Activated T-helper 2 cell treated with anti-CD3 and anti-CD28 coated beads, Interferon-gamma antibody, Interleukin-2, Interleukin-4, amounts not matched to agents 10 μg/mL and 5 μg/mL and 100 μg/mL, durations not matched to agents 14 hours and 24 hours and 36 hours (primary cell): ENCODE measurements at regions not wholly inside any gene's neighbourhood (a gene's known extent, or its start where the extent isn't known, plus 50 kb on each side); places are given as distances from the start of the nearest gene placed in this dataset.

Experiments used
- DNase-seq: peaks from one replicate; pipeline ENCODE4 v3.0.0; 2021; ENCODE audit warnings: low spot score
- H3K27ac Mint-ChIP-seq: one replicate; pipeline ENCODE4 v1.8.0; 2021; ENCODE audit warnings: mixed read lengths
- H3K27me3 Mint-ChIP-seq: one replicate; pipeline ENCODE4 v1.8.0; 2021; ENCODE audit warnings: low read depth, mixed read lengths
- H3K36me3 Mint-ChIP-seq: one replicate; pipeline ENCODE4 v1.8.0; 2021; ENCODE audit warnings: low read depth, mixed read lengths
- H3K4me1 Mint-ChIP-seq: one replicate; pipeline ENCODE4 v1.8.0; 2021; ENCODE audit warnings: low read depth, mixed read lengths
- H3K4me3 Mint-ChIP-seq: one replicate; pipeline ENCODE4 v1.8.0; 2021; ENCODE audit warnings: low read depth, mild to moderate bottlenecking, moderate library complexity, mixed read lengths
- H3K9me3 Mint-ChIP-seq: one replicate; pipeline ENCODE4 v1.8.0; 2021; ENCODE audit warnings: mixed read lengths
- intact Hi-C: fragments of 100-400 bp; cut with micrococcal nuclease; formaldehyde crosslinking; loops from one replicate; pipeline ENCODE4 v1.15.1; 2023

GRCh38 chr9:31799953-31800609, 584.4 kb upstream of the ACO1 start:
- Mint-ChIP-seq H3K9me3 (no peaks in the 10 kb centered on the region), H3K27me3 (peaks cover 3% of the 10 kb centered on the region), H3K4me3 (no peak overlapping the region), H3K36me3 (peaks cover 3% of the 10 kb centered on the region), H3K4me1 (peaks cover 8% of the 10 kb centered on the region), H3K27ac (peak overlapping the region; percentile 52)
- intact Hi-C loops: loop anchor here (1.0 to 10.0 kb wide), 5 partner anchors 123 to 1935 kb away; no protein-coding TSS in a partner anchor
- DNase-seq: no peak

- intact Hi-C loops: no loop called here
- DNase-seq: no peak
- Mint-ChIP-seq H3K36me3 (no peaks in the 10 kb centered on the region), H3K4me3 (no peak overlapping the region), H3K27me3 (peaks cover 12% of the 10 kb centered on the region), H3K9me3 (no peaks in the 10 kb centered on the region), H3K4me1 (no peaks in the 10 kb centered on the region), H3K27ac (no peak overlapping the region)
Measured at GRCh38 chr9:31807574-31808256, 576.7 kb upstream of the ACO1 start.

GRCh38 chr9:31808766-31809165, 575.7 kb upstream of the ACO1 start:
- Mint-ChIP-seq H3K27me3 (peaks cover 12% of the 10 kb centered on the region), H3K4me1 (no peaks in the 10 kb centered on the region), H3K27ac (no peak overlapping the region), H3K4me3 (no peak overlapping the region), H3K9me3 (no peaks in the 10 kb centered on the region), H3K36me3 (no peaks in the 10 kb centered on the region)
- intact Hi-C loops: no loop called here
- DNase-seq: no peak

- intact Hi-C loops: no loop called here
- no peak overlapping the region for H3K27ac Mint-ChIP-seq
- H3K4me3 Mint-ChIP-seq: no peak overlapping the region
- no peak for DNase-seq
- H3K36me3 Mint-ChIP-seq: no peaks in the 10 kb centered on the region
- H3K9me3 Mint-ChIP-seq: no peaks in the 10 kb centered on the region
- no peaks in the 10 kb centered on the region for H3K27me3 Mint-ChIP-seq
- peaks cover 2% of the 10 kb centered on the region for H3K4me1 Mint-ChIP-seq
Measured at GRCh38 chr9:31820426-31820825, 564.0 kb upstream of the ACO1 start.

- H3K27me3 Mint-ChIP-seq: no peaks in the 10 kb centered on the region
- H3K4me1 Mint-ChIP-seq: peaks cover 2% of the 10 kb centered on the region
- no peaks in the 10 kb centered on the region for H3K36me3 Mint-ChIP-seq
- H3K27ac Mint-ChIP-seq: no peak overlapping the region
- H3K4me3 Mint-ChIP-seq: no peak overlapping the region
- intact Hi-C loops: no loop called here
- DNase-seq: no peak
- H3K9me3 Mint-ChIP-seq: no peaks in the 10 kb centered on the region
Measured at GRCh38 chr9:31821583-31821982, 562.9 kb upstream of the ACO1 start.

- Mint-ChIP-seq H3K4me3 (no peak overlapping the region), H3K27me3 (no peaks in the 10 kb centered on the region), H3K4me1 (peaks cover 2% of the 10 kb centered on the region), H3K36me3 (no peaks in the 10 kb centered on the region), H3K27ac (peak overlapping the region; percentile 52), H3K9me3 (no peaks in the 10 kb centered on the region)
- DNase-seq: no peak
- intact Hi-C loops: no loop called here
Measured at GRCh38 chr9:31823365-31823764, 561.1 kb upstream of the ACO1 start.

GRCh38 chr9:31824860-31825259, 559.6 kb upstream of the ACO1 start:
- H3K27me3 Mint-ChIP-seq: no peaks in the 10 kb centered on the region

GRCh38 chr9:31837211-31837610, 547.2 kb upstream of the ACO1 start:
- H3K27ac Mint-ChIP-seq: no peak overlapping the region
- H3K4me3 Mint-ChIP-seq: no peak overlapping the region
- no peaks in the 10 kb centered on the region for H3K4me1 Mint-ChIP-seq
- no peaks in the 10 kb centered on the region for H3K27me3 Mint-ChIP-seq
- DNase-seq: no peak
- no peaks in the 10 kb centered on the region for H3K36me3 Mint-ChIP-seq
- intact Hi-C loops: no loop called here
- no peaks in the 10 kb centered on the region for H3K9me3 Mint-ChIP-seq

More at GRCh38 chr9:31824860-31825259, 559.6 kb upstream of the ACO1 start:
- intact Hi-C loops: no loop called here
- no peak overlapping the region for H3K27ac Mint-ChIP-seq
- no peaks in the 10 kb centered on the region for H3K36me3 Mint-ChIP-seq
- H3K4me3 Mint-ChIP-seq: no peak overlapping the region
- DNase-seq: no peak
- H3K4me1 Mint-ChIP-seq: peaks cover 2% of the 10 kb centered on the region
- H3K9me3 Mint-ChIP-seq: no peaks in the 10 kb centered on the region

GRCh38 chr9:31839273-31839672, 545.2 kb upstream of the ACO1 start:
- no peaks in the 10 kb centered on the region for H3K36me3 Mint-ChIP-seq
- no peak overlapping the region for H3K4me3 Mint-ChIP-seq
- no peaks in the 10 kb centered on the region for H3K27me3 Mint-ChIP-seq
- H3K27ac Mint-ChIP-seq: no peak overlapping the region
- H3K9me3 Mint-ChIP-seq: no peaks in the 10 kb centered on the region
- no peak for DNase-seq
- intact Hi-C loops: no loop called here
- no peaks in the 10 kb centered on the region for H3K4me1 Mint-ChIP-seq

- H3K4me1 Mint-ChIP-seq: no peaks in the 10 kb centered on the region
- no peaks in the 10 kb centered on the region for H3K27me3 Mint-ChIP-seq
- H3K36me3 Mint-ChIP-seq: no peaks in the 10 kb centered on the region
Measured at GRCh38 chr9:31840702-31841101, 543.7 kb upstream of the ACO1 start.

GRCh38 chr9:31847963-31848362, 536.5 kb upstream of the ACO1 start:
- no peaks in the 10 kb centered on the region for H3K27me3 Mint-ChIP-seq
- no peaks in the 10 kb centered on the region for H3K9me3 Mint-ChIP-seq
- no peaks in the 10 kb centered on the region for H3K4me1 Mint-ChIP-seq
- intact Hi-C loops: no loop called here
- no peak for DNase-seq
- H3K4me3 Mint-ChIP-seq: no peak overlapping the region
- no peak overlapping the region for H3K27ac Mint-ChIP-seq
- no peaks in the 10 kb centered on the region for H3K36me3 Mint-ChIP-seq

More at GRCh38 chr9:31840702-31841101, 543.7 kb upstream of the ACO1 start:
- Mint-ChIP-seq H3K4me3 (no peak overlapping the region), H3K27ac (no peak overlapping the region), H3K9me3 (no peaks in the 10 kb centered on the region)
- intact Hi-C loops: no loop called here
- no peak for DNase-seq

GRCh38 chr9:31848505-31849285, 535.7 kb upstream of the ACO1 start:
- no peak overlapping the region for H3K27ac Mint-ChIP-seq
- no peak overlapping the region for H3K4me3 Mint-ChIP-seq
- no peaks in the 10 kb centered on the region for H3K4me1 Mint-ChIP-seq

GRCh38 chr9:31854187-31854586, 530.3 kb upstream of the ACO1 start:
- no peak overlapping the region for H3K27ac Mint-ChIP-seq

More at GRCh38 chr9:31848505-31849285, 535.7 kb upstream of the ACO1 start:
- no peak for DNase-seq
- H3K9me3 Mint-ChIP-seq: no peaks in the 10 kb centered on the region
- no peaks in the 10 kb centered on the region for H3K36me3 Mint-ChIP-seq
- intact Hi-C loops: no loop called here
- H3K27me3 Mint-ChIP-seq: no peaks in the 10 kb centered on the region

More at GRCh38 chr9:31854187-31854586, 530.3 kb upstream of the ACO1 start:
- Mint-ChIP-seq H3K4me1 (no peaks in the 10 kb centered on the region), H3K9me3 (no peaks in the 10 kb centered on the region), H3K36me3 (no peaks in the 10 kb centered on the region), H3K4me3 (no peak overlapping the region), H3K27me3 (no peaks in the 10 kb centered on the region)
- intact Hi-C loops: no loop called here
- no peak for DNase-seq
